Stimulated activated CD8-positive, alpha-beta memory T cell treated with anti-CD3 and anti-CD28 coated beads, Interleukin-15, amount 100 ng/mL, for 4 hours (primary cell): ENCODE measurements at regions not wholly inside any gene's neighbourhood (a gene's known extent, or its start where the extent isn't known, plus 50 kb on each side); places are given as distances from the start of the nearest gene placed in this dataset.
"Not testable (repeated sequence)": the region's sequence is repeated elsewhere in the genome, so short reads cannot be mapped to it uniquely, and the experiment has no call there.

Source experiments
- DNase-seq, 2 donors: peaks; one replicate each; pipeline ENCODE4 v3.0.0-alpha.2; 2020; ENCODE audit warnings: low read depth in 2 of 2

- DNase-seq, result no peak
Measured at GRCh38 chr12:24363177-24363754, 413.8 kb upstream of the SOX5 start.

- DNase-seq, result no peak
Measured at GRCh38 chr12:24361877-24362580, 412.6 kb upstream of the SOX5 start.

DNA sequence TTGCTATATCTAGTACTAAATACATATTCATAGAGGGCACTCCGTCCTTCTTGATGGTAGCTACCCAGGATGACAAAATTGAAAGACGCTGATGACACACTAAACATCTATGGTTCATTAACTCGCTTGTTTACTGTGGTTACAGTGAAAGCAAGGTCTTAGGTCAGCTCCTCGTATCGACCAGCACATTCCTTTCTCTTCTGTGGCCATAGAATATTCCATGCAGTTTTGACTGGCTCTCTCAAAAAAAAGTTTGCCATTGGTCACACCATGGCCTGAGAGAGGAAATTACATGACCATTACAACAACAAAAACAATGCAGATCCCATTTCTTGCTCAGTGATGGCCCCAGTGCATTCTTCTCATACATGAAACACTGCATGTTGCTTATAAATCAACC lies 411.4 kb upstream of the SOX5 start:
- DNase-seq, result no peak

- DNase-seq, result no peak
Measured at GRCh38 chr12:24360461-24360860, 411.0 kb upstream of the SOX5 start.

DNA sequence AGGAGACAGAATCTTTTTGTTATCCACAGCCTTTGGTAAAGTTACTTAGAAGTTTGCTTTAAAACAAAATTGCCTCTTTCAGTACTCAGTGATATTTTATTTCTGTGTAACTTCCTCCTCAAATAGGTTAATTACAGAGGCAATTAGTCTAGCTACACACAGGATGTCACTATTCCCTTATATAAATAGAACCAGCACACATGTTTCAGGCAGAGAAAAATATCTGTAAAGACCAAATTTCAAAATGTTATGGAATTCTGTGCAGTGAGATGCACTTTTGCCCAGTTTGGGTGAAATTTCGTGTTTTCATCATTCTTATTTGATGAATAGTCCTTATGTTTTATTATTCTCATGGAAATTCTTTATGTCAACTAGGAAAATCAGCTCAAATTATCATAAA lies 410.6 kb upstream of the SOX5 start:
- no peak for DNase-seq

- no peak for DNase-seq
Measured at GRCh38 chr12:24359418-24359817, 409.9 kb upstream of the SOX5 start.

GRCh38 chr12:24356240-24356804 lies 406.9 kb upstream of the SOX5 start:
- no peak for DNase-seq

DNA sequence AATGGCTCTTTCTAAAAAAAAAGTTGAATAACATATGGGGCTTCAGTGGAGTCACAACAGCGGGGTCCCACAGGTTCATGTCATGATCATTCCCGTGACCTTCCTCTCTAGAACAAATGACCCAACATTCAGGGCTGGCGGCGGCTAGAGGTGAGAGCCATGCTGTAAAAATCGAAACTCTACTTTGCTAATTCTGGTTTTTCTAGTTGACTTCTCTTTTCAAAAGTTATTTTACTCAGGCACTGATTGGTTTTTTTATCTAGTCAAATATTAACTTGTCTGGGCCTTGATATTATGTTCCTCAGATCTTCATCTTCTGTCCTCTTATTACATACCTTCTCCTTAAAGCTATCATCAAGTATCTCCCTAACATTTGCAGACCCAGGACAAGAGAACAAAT lies 402.9 kb upstream of the SOX5 start:
- no peak for DNase-seq

DNA sequence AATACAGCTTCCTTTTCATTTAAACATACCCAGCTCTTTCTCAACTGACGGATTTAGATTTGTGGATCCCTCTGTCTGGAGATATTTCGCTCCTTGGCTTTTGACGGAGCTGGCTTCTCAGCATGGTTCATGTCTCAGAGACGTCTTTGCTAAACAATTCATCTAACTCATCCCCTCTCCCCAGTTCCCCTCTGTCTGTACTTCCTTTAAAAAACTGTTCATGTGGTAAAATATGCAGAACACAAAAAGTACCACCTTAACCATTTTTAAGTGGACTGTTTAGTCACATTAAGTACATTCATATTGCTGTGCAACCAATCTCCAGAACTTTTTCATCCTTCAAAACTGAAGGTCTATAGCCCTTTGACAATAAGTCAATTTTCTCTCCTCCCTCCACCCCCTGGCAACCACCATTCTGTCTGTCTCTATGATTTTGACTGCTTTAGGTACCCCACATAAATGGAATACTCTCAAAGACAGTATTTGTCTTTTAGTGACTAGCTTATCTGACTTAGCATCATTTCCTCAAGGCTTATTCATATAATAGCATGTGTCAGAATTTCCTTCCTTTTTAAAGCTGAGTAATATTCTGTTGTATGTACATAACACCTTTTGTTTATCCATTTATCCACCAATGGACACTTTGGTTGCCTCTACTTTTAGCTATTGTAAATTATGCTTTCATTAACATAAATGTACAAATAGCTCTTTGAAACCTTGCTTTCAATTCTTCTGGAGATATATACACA lies 399.8 kb upstream of the SOX5 start:
- DNase-seq, result no peak

GRCh38 chr12:24348180-24348579 lies 398.7 kb upstream of the SOX5 start:
- DNase-seq, result not testable (repeated sequence)

DNA sequence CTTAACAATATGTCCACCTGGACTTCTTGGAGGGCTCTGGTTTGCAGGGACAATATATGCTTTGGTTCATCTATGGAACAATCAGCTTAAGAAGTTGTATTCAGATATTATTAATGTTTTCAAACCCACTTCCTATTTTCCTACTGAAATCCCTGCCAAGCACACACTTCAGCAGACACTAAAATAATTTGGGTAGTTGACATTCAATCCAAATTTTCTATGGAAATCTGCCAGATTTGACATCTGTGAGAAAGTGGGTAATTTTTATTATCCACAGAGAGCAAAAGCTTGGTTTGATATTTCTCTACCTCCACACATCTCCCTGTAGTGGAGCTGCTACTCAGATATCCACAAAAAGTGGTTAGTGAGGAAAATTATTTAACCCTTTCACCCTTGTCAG lies 378.8 kb upstream of the SOX5 start:
- DNase-seq, result no peak

DNA sequence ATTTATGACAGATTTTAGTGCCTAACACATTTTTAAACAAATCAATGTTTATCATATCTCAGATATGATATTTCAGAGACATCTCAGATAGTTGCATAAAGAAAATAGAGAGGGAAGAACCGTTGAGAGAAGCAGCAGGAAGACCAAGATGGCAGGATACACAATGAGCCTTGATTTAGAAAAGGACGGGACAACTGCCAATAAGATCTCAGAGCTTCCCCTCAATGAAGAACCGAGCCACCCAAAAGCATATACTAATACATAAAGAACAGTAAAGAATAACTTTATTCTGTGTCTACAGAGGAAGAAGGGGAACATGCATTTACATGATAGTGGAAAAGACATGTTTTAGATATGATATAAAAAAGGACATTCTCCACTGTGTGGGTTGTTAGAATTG lies 375.9 kb upstream of the SOX5 start:
- no peak for DNase-seq

DNA sequence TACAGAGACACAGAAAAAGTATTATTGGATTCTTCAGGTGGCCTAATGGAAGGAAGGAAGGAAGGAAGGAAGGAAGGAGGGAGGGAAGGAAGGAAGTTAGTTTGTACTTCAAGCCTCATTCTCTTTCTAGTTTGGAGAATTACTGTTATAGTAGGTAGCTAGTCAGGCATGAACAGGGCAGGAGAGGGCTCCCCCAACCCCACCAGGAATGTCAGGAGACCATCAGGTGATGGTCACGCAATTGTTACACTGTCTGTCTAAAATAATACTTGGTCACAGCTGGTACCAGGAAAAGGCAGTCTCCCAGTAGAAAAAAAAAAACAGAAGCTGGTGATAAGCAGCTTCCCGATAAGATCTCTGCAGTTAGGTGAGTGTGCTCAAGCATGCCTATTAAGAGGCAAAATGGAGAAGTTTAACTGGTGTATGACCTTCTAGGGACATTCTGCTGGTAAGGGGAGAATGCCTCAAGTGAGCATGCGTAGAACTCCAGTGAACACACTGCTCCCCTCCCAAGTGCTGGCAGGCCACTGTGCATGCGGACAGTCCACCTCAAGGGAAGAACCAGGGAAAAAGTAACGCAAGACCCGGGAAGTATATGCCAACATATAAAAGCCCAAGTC lies 358.4 kb upstream of the SOX5 start:
- no peak for DNase-seq

GRCh38 chr12:24307153-24307552 lies 357.7 kb upstream of the SOX5 start:
- DNase-seq, result no peak

DNA sequence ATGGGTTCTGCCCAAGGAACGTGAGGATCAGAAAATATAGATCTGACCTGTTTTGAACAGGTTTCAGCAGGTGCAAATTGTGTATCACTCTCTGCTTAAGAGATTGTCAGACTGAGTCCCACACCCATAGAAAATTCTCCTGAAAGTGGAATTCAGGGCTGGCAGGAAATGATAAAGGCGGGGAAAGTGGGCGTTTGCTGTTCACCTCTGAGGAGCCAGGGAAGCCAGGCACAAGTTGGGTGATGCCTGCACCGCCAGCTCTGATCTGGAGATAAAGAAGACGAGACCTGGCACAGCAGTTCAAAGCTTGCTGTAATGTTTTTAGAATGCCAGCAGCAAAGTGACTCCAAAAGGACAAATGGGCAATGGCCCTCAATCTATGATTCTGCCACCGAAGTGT lies 356.5 kb upstream of the SOX5 start:
- DNase-seq, result no peak

GRCh38 chr12:24304285-24304684 lies 354.8 kb upstream of the SOX5 start:
- DNase-seq, result no peak

GRCh38 chr12:24302708-24303107 lies 353.2 kb upstream of the SOX5 start:
- no peak for DNase-seq

GRCh38 chr12:24297516-24297915 lies 348.0 kb upstream of the SOX5 start:
- no peak for DNase-seq

- no peak for DNase-seq
Measured at GRCh38 chr12:24293549-24293948, 344.1 kb upstream of the SOX5 start.

GRCh38 chr12:24287963-24288362 lies 338.5 kb upstream of the SOX5 start:
- no peak for DNase-seq

- no peak for DNase-seq
Measured at GRCh38 chr12:24285448-24285847, 336.0 kb upstream of the SOX5 start.

GRCh38 chr12:24281341-24281740 lies 331.9 kb upstream of the SOX5 start:
- no peak for DNase-seq
